Fibroblast of gingiva (primary cell): ENCODE measurements at regions not wholly inside any gene's neighbourhood (a gene's known extent, or its start where the extent isn't known, plus 50 kb on each side); places are given as distances from the start of the nearest gene placed in this dataset.

Experiments used
- DNase-seq: peaks from one replicate; pipeline ENCODE4 v3.0.0-alpha.2; 2011; ENCODE audit warnings: low read depth

- DNase-seq = no peak
Measured at GRCh38 chr3:72327008-72327407, 521.2 kb downstream of the SHQ1 start.

DNA sequence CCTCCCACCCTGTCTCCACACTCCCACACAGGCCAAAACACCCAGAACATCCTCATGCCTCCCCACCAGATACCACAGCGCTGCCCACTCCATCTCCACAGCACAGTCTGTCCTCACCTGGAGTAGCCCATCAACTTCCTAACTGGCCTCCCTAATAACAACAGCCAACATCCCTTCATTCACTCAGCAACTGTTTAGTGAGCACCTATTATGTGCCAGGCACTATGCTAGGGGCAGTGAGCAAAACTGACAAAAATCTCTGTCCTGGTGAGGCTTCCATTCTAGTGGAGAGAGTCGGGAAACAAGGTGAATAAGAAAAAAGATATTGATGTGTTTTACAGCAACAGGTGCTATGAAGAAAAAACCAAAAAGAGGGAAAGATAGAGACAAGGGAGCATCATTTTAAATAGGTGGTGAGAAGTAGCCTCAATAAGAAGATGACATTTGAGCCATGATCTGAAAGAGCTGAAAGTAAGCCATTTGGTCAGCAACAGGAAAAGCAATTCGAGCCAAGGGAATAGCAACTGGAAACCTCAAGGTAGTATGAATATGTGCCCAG lies 523.9 kb downstream of the SHQ1 start:
- DNase-seq = no peak

DNA sequence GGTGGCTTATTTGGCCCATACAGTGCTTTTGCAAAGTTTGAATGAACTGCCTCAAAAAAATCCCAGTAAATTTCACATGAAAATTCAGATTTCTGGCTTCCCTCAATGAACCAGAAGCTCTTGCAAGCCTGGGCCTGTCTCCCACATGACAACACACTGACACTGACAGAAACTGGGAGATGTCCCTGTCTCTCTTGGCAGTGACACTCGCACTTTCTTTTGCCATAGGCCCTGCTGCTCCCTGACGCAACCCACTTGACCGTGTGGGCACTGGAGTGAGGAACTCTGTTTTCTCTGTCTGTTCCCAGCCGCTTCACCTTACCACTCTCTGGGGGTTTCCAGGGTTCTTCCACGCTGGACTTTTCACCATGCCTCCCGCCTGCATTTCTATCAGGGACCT lies 524.5 kb downstream of the SHQ1 start:
- DNase-seq = no peak

- no peak for DNase-seq
Measured at GRCh38 chr3:72322264-72322976, 525.8 kb downstream of the SHQ1 start.

DNA sequence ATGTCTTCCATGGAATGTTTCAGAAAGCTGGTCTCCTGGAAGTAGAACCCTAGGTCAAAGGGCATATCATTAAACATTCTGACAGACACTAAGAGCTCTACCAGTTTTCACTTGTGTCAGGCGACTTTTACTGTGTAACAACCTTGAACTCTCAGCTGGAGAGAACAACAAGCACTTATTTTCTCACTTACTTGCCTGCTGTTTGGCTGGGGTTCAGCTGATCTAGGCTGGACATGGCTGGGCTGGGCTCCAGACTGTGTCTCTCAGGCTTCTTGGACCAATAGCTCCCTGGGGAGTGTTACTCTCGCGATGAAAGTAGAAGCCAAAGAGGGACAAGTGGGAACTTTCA lies 527.3 kb downstream of the SHQ1 start:
- peak; percentile 8 for DNase-seq

DNA sequence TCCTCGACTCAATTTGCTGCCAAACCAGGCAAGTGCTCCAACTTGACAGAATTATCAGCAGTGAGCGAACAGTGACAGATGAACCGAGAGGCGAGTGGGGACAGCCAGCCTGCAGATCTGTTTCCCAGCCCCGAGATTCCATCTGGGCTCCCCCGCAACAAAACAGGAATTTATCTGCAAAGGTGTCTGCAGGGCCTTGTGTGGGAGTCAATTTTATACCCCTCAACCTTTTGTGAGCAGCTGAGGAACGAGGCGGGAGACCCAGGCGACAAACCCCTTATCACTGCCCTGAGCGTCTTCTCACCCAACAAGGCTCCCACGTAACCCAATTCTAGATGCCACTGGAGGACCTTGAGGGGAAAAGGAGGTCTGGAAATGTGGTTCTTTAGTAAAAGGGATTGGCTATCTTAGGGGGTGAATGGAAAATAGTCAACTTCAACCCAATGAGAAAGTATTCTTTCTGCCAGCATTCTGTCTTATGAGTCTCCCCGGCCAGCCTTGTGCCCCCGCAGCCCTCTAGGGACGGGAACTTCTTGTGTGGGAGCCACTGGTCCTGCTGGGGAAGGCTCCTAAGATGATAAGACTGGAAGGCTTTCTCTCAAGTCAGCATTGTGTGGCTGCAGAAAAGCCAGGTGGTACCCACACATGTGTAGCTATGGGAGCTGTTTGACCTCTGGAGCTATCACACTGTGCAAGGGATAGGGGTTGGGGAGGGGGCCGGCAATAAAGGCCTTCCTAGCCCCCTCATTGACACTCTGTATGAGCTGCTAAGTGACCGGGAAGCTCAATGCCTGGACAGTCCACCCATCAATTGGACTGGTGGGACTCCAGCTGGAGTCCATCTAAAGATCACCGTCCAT lies 527.9 kb downstream of the SHQ1 start:
- no peak for DNase-seq

GRCh38 chr3:72319194-72320094 lies 528.8 kb downstream of the SHQ1 start:
- no peak for DNase-seq

DNA sequence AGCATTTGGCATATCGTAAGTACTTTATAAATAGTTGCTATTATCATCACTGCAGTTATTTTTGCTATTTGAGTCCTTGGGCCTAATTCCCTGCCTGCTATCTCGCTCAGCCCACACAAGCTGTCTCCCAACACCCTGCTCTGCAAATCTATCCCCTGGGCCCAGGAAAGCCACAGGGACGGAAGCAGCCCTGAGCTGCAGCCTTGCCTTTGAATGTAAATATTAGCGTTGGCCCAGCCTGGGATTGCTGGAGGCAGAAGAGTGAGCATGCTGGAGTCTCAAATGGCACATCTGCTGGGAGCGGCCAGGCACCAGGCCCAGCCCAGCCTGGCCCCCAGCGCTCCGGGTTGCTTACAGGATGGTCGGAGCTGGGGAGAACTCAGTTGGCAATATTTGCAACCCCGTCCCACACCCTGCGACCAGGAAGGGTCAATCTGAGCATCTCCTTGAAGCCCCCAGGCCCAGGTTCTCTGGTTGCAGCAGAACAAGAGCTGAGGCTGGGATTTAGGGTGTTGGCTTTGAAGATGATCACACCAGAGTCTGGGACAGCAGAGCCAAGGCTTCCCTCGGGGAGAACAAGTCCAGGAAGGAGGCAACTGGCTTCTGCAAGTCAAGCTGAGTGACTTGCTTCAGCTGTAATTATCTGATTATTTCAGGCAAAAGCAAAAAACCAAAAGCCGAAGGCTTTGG lies 529.6 kb downstream of the SHQ1 start:
- DNase-seq = peak; percentile 23

DNA sequence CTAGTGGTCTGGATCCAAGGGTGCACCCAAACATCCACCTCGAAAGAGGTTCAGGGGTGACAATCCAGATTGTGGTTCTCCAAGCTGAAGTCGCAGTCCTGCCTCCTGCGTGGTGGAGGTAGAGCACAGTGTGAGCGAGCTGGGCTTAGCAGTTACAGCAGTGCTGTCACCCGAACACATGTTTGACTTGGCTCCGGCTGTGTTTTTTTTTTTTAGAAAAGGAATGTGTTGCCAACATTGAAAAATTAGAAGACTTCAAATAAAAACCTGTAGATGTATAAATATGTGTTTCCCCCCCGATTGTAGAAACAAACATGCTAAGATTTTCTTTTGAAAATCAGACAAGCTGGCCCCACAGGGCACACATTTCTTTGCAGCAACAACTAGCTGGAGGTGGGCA lies 530.8 kb downstream of the SHQ1 start:
- DNase-seq = peak; percentile 24

- DNase-seq = no peak
Measured at GRCh38 chr3:72316501-72317279, 531.6 kb downstream of the SHQ1 start.

GRCh38 chr3:72313308-72313707 lies 528.4 kb upstream of the PROK2 start:
- no peak for DNase-seq

DNA sequence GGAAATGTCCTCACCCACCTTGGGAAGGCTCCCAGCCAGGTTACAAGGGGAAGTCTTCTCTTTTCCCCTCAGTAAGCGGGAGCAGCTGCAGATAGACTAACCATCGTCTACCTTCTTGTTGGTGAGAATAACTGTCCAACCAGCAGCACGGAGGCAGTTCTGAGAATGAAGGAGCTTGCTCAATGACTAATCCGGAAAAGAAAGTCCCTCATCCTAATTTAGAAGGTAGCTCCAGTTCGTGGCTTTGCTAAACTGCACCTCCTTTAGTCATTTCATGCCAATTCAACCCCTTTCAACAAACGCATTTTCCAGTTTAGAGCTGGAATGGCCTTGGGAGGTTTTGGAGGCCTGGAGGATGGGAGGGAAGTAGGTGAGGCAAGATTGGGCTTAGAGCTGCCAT lies 527.4 kb upstream of the PROK2 start:
- DNase-seq = no peak

- DNase-seq = peak; percentile 64
Measured at GRCh38 chr3:72311425-72311824, 526.5 kb upstream of the PROK2 start.

DNA sequence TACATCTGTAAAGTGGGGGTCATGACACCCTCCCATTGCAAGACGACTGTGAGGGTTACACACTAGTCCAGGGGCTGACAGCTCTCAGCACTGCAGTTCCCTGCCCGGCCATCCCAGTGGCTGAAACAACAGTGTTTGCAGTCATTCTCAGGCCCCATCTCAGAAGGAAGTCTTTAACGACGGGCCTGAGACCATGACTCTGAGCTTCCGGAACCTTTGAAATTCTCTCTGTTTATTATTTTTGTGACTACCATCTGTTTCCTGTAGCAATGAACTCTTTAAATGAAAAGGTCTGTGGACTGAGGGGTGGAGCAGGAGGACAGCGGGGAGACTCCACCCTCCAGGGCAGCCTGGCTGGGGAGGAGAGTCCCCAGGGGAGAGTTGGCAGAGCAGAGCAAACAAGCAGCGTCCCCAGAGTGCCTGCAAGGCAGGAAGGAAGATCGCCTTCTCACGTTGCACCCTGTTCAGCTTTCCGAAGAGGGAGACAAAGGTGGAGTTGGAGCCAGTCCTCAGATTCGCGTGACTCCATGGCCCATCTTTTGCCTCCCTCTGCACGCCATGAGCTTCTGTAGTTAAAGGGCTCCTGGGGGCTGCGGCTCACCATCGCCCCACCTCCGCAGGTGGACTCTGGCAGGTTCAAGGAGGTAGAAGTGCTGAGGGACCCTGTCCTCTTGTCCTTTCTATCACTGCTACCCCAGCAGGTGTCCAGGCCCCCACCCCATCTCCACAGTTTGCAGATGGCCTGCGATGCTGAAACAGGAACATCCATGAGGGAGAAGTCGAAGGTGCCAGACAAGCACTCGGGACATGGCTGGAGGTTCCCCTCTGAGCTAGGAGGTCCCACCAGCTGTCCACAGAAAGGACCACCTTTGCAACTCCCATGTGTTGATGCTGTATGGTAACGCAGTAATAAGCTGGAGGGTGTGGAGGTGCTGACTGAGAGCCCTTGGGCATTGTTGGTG lies 525.8 kb upstream of the PROK2 start:
- DNase-seq = peak; percentile 85

DNA sequence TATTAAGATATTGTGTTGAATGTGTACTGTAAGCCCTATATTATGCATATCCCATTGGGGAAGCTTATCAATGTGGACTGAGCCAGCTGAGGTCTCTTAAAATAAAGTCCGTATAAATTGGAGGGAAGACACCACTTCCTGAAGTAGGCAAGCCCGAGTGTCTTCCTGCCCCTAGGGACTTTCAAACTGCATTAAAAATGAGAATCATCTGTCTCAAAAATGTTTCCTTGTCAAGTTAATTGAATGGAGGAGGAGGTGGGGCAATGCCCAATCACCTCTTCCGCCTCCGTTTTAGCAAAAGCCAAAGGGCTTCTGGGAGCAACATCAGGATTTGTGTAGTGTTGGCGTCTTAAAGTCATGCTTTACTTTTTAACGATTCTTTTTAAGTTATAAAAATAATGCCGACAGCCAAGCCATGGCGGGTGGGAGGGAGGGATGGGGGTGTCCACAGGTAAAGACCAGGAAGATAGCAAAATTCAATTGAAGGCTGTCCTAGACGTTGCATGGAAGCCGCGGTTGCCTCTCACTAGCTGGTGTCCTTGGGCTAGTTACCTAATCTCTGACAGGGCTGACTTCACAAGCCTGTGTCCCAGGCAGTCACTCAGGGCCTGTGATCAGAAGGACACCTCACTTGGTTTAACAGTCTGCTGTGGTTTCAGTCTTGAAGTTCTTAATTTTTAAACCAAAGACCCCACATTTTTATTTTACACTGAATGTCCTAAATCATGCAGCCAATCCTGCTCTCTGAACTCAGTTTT lies 524.9 kb upstream of the PROK2 start:
- DNase-seq = no peak

DNA sequence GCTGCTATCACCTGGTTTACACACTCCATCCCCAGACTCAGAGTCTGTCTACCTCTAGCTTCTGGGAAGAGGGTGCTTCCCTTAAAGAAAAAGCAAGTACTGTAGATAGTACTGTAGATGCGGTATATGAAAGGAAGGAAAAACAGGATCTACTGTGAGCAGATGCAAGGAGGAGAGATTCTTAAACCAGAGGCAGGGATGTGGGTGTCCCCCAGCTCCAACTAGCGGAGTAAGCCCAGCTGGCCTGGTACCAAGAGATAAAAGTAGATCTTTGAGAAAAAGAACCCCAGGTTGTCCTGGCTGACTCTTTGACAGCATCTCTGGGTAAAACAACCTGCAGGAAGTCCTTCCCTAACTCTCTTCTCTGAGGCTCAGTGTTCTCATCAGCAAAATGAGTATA lies 523.7 kb upstream of the PROK2 start:
- no peak for DNase-seq

- DNase-seq = no peak
Measured at GRCh38 chr3:72307438-72308115, 522.6 kb upstream of the PROK2 start.

- DNase-seq = peak; percentile 69
Measured at GRCh38 chr3:72306800-72307341, 521.9 kb upstream of the PROK2 start.
